ENCODE measurements at regions not wholly inside any gene's neighbourhood (a gene's known extent, or its start where the extent isn't known, plus 50 kb on each side); places are given as distances from the start of the nearest gene placed in this dataset.
"Not testable (repeated sequence)": the region's sequence is repeated elsewhere in the genome, so short reads cannot be mapped to it uniquely, and the experiment has no call there.

- DNase-seq, result not testable (repeated sequence)
These were observed 189.3 kb downstream of the NPIPB11 start for GRCh38 chr16:29217104-29217751.

GRCh38 chr16:29213770-29214169 is 192.7 kb downstream of the NPIPB11 start:
- not testable (repeated sequence) for DNase-seq

GRCh38 chr16:29213251-29213650 is 193.3 kb downstream of the NPIPB11 start:
- DNase-seq, result not testable (repeated sequence)

- not testable (repeated sequence) for DNase-seq
These were observed 194.2 kb downstream of the NPIPB11 start for GRCh38 chr16:29212084-29213027.

- DNase-seq, result not testable (repeated sequence)
These were observed 195.1 kb downstream of the NPIPB11 start for GRCh38 chr16:29211456-29211855.

- not testable (repeated sequence) for DNase-seq
These were observed 196.0 kb downstream of the NPIPB11 start for GRCh38 chr16:29210299-29211150.

GRCh38 chr16:29206120-29206519 is 200.4 kb downstream of the NPIPB11 start:
- DNase-seq, result not testable (repeated sequence)

GRCh38 chr16:29205151-29205550 is 201.4 kb downstream of the NPIPB11 start:
- DNase-seq, result not testable (repeated sequence)

GRCh38 chr16:29204806-29205135 is 201.7 kb downstream of the NPIPB11 start:
- DNase-seq, result no peak

- DNase-seq, result not testable (repeated sequence)
These were observed 202.3 kb downstream of the NPIPB11 start for GRCh38 chr16:29203933-29204805.

GRCh38 chr16:29203046-29203932 is 203.2 kb downstream of the NPIPB11 start:
- not testable (repeated sequence) for DNase-seq

GRCh38 chr16:29202642-29203041 is 203.9 kb downstream of the NPIPB11 start:
- DNase-seq, result not testable (repeated sequence)

GRCh38 chr16:29202025-29202632 is 204.4 kb downstream of the NPIPB11 start:
- not testable (repeated sequence) for DNase-seq

GRCh38 chr16:29201296-29202024 is 205.1 kb downstream of the NPIPB11 start:
- not testable (repeated sequence) for DNase-seq

- not testable (repeated sequence) for DNase-seq
These were observed 205.8 kb downstream of the NPIPB11 start for GRCh38 chr16:29200681-29201080.

- not testable (repeated sequence) for DNase-seq
These were observed 206.3 kb downstream of the NPIPB11 start for GRCh38 chr16:29200135-29200601.

GRCh38 chr16:29199626-29200025 is 206.9 kb downstream of the NPIPB11 start:
- DNase-seq, result not testable (repeated sequence)

- DNase-seq, result no peak
These were observed 207.6 kb downstream of the NPIPB11 start for GRCh38 chr16:29198731-29199521.

- DNase-seq, result no peak
These were observed 208.3 kb downstream of the NPIPB11 start for GRCh38 chr16:29198231-29198630.

Measured in activated T-cell treated with anti-CD3 and anti-CD28 coated beads for 4 hours (primary cell).